Psoas muscle (tissue), 7 donors: ENCODE measurements at regions not wholly inside any gene's neighbourhood (a gene's known extent, or its start where the extent isn't known, plus 50 kb on each side); places are given as distances from the start of the nearest gene placed in this dataset.

ENCODE experiments used
- ATAC-seq, 4 donors: fragments of 200-7000 bp; cut with Tn5 transposase; one replicate each; pipeline ENCODE4 v1.9.1; 2020; ENCODE audit warnings: moderate library complexity in 3 of 4, mild to moderate bottlenecking in 2 of 4
- DNase-seq, 2 donors: peaks; one replicate each; pipeline ENCODE4 v3.0.0-alpha.2; 2020
- H3K27ac ChIP-seq: fragments of 200-600 bp; one replicate; pipeline ENCODE4 v1.8.0; 2022
- H3K27me3 ChIP-seq, 3 donors: fragments of 200-600 bp in 1 of 3; one replicate each; pipeline versions ENCODE4 v1.6.1 to v1.8.0; 2013 to 2022; ENCODE audit warnings: low read length in 2 of 3, mild to moderate bottlenecking in 2 of 3, moderate library complexity in 1 of 3; ENCODE audit not compliant: insufficient read depth in 3 of 3
- H3K36me3 ChIP-seq, 2 donors: fragments of 200-600 bp in 1 of 2; one replicate each; pipeline versions ENCODE4 v1.6.1 to v1.8.0; 2013 to 2022; ENCODE audit warnings: low read depth in 1 of 2, mild to moderate bottlenecking in 1 of 2, moderate library complexity in 1 of 2; ENCODE audit not compliant: insufficient read depth in 1 of 2
- H3K4me1 ChIP-seq: fragments of 200-600 bp; one replicate; pipeline ENCODE4 v1.8.0; 2022
- H3K4me3 ChIP-seq: fragments of 200-600 bp; one replicate; pipeline ENCODE4 v1.8.0; 2022; ENCODE audit warnings: mild to moderate bottlenecking
- H3K9me3 ChIP-seq: fragments of 200-600 bp; one replicate; pipeline ENCODE4 v1.8.0; 2022
- CTCF ChIP-seq: fragments of 200-600 bp; IDR thresholded peaks from one replicate; pipeline ENCODE4 v1.8.0; 2022; ENCODE audit warnings: antibody characterized with exemption
- WGBS, 3 donors: extraction: QIAGEN DNeasy Blood & Tissue Kit; methylation state at CpG; one replicate each; pipeline versions ENCODE4 v1.1.6 to v1.1.7; 2013; 5-methylcytosine and 5-hydroxymethylcytosine counted together
- intact Hi-C, 2 donors: fragments of 100-400 bp; cut with DNase I; formaldehyde crosslinking; loops; one replicate each; pipeline versions ENCODE4 v1.11.0 to v1.14.2; 2022
- donor health status: healthy with polysubstance abuse.
- donor health status: DM: no; HTN: no; CAD: no; lungs with moderate emphysema.
- donor health status: Bipolar disorder and iron deficiency.
- donor health status: healthy.
- donor health status: DM: yes; HTN: yes; CAD: no.
- donor health status: DM: no; HTN: no; CAD: no.
- donor health status: DM: yes; HTN: yes; CAD: no.

- WGBS, 3 donors = 34 to 58% (median 35%) methylated on average over 1 of the region's 1 CpG
Measured at GRCh38 chr5:164289526-164289925, 784.1 kb downstream of the MAT2B start.

GRCh38 chr5:164296603-164297080, 791.2 kb downstream of the MAT2B start:
- no peaks in the 10 kb centered on the region for H3K4me1 ChIP-seq
- no peak overlapping the region for H3K4me3 ChIP-seq
- no peak for ATAC-seq
- TF ChIP-seq CTCF = no peak
- WGBS, 3 donors = 12 to 17% (median 16%) methylated on average over 14 of the region's 14 CpGs
- no peak for DNase-seq
- no peak overlapping the region for H3K27ac ChIP-seq
- intact Hi-C loops = no loop called here
- H3K9me3 ChIP-seq = no peaks in the 10 kb centered on the region
- no peaks in the 10 kb centered on the region for H3K27me3 ChIP-seq
- no peaks in the 10 kb centered on the region for H3K36me3 ChIP-seq

More at GRCh38 chr5:164289526-164289925, 784.1 kb downstream of the MAT2B start:
- no peaks in the 10 kb centered on the region for H3K9me3 ChIP-seq
- intact Hi-C loops = no loop called here
- no peak for TF ChIP-seq CTCF
- no peak for DNase-seq
- H3K36me3 ChIP-seq = no peaks in the 10 kb centered on the region
- no peaks in the 10 kb centered on the region for H3K4me1 ChIP-seq
- H3K4me3 ChIP-seq = no peak overlapping the region
- H3K27me3 ChIP-seq = no peaks in the 10 kb centered on the region
- H3K27ac ChIP-seq = no peak overlapping the region
- no peak for ATAC-seq

GRCh38 chr5:164298165-164298564, 792.7 kb downstream of the MAT2B start:
- TF ChIP-seq CTCF = no peak
- Histone ChIP-seq H3K36me3 (no peaks in the 10 kb centered on the region), H3K4me3 (no peak overlapping the region), H3K9me3 (no peaks in the 10 kb centered on the region), H3K27ac (no peak overlapping the region), H3K27me3 (no peaks in the 10 kb centered on the region), H3K4me1 (no peaks in the 10 kb centered on the region)
- 85 to 92% (median 89%) methylated on average over 2 of the region's 2 CpGs for WGBS, 3 donors
- no peak for ATAC-seq
- no peak for DNase-seq
- intact Hi-C loops = no loop called here

- intact Hi-C loops = no loop called here
- no peak for DNase-seq
- TF ChIP-seq CTCF = no peak
- Histone ChIP-seq H3K27me3 (no peaks in the 10 kb centered on the region), H3K4me1 (no peaks in the 10 kb centered on the region), H3K9me3 (no peaks in the 10 kb centered on the region), H3K27ac (no peak overlapping the region), H3K4me3 (no peak overlapping the region), H3K36me3 (no peaks in the 10 kb centered on the region)
- no peak for ATAC-seq
Measured at GRCh38 chr5:164300295-164300694, 794.9 kb downstream of the MAT2B start.

- no peak for TF ChIP-seq CTCF
- no peak overlapping the region for H3K27ac ChIP-seq
- H3K4me1 ChIP-seq = no peaks in the 10 kb centered on the region
- H3K9me3 ChIP-seq = no peaks in the 10 kb centered on the region
- ATAC-seq = no peak
- intact Hi-C loops = no loop called here
- DNase-seq = no peak
- no peaks in the 10 kb centered on the region for H3K36me3 ChIP-seq
- H3K27me3 ChIP-seq = no peaks in the 10 kb centered on the region
- no peak overlapping the region for H3K4me3 ChIP-seq
Measured at GRCh38 chr5:164301136-164301535, 795.7 kb downstream of the MAT2B start.
